GM12865 (cell line): ENCODE measurements at regions not wholly inside any gene's neighbourhood (a gene's known extent, or its start where the extent isn't known, plus 50 kb on each side); places are given as distances from the start of the nearest gene placed in this dataset.

ENCODE experiments used
- DNase-seq: peaks from one replicate; pipeline ENCODE4 v3.0.0; 2010; ENCODE audit warnings: low read depth
- H3K4me3 ChIP-seq: 2 replicates; pipeline ENCODE4 v1.5.1; 2011; ENCODE audit warnings: mild to moderate bottlenecking, low read depth, low read length, control low read depth
- CTCF ChIP-seq: IDR thresholded peaks from 2 replicates; pipeline ENCODE4 v1.5.1; 2011; ENCODE audit warnings: low read length, control low read depth, low read depth, inconsistent platforms; ENCODE audit not compliant: insufficient read depth; ENCODE audit errors: missing control alignments

- no peak for DNase-seq
- no peak for TF ChIP-seq CTCF
These were observed 181.4 kb downstream of the TMEM182 start for GRCh38 chr2:102943251-102943650.

GRCh38 chr2:102950371-102950946 lies 188.6 kb downstream of the TMEM182 start:
- no peak for DNase-seq
- TF ChIP-seq CTCF = no peak
- H3K4me3 ChIP-seq = no peak overlapping the region

More at GRCh38 chr2:102943251-102943650, 181.4 kb downstream of the TMEM182 start:
- H3K4me3 ChIP-seq = no peak overlapping the region

- DNase-seq = no peak
- no peak for TF ChIP-seq CTCF
- H3K4me3 ChIP-seq = no peak overlapping the region
These were observed 189.4 kb downstream of the TMEM182 start for GRCh38 chr2:102951249-102951648.

GRCh38 chr2:102967451-102967850 lies 205.6 kb downstream of the TMEM182 start:
- no peak for DNase-seq

GRCh38 chr2:102968375-102968774 lies 206.5 kb downstream of the TMEM182 start:
- H3K4me3 ChIP-seq = no peak overlapping the region
- no peak for TF ChIP-seq CTCF
- no peak for DNase-seq

More at GRCh38 chr2:102967451-102967850, 205.6 kb downstream of the TMEM182 start:
- no peak for TF ChIP-seq CTCF
- H3K4me3 ChIP-seq = no peak overlapping the region

GRCh38 chr2:102971701-102972100 lies 209.9 kb downstream of the TMEM182 start:
- DNase-seq = no peak
- no peak overlapping the region for H3K4me3 ChIP-seq
- TF ChIP-seq CTCF = no peak
